A673 (cell line): ENCODE measurements at regions not wholly inside any gene's neighbourhood (a gene's known extent, or its start where the extent isn't known, plus 50 kb on each side); places are given as distances from the start of the nearest gene placed in this dataset.

ENCODE experiments used
- CTCF ChIP-seq: fragments of 300-800, 200-600 bp; sonication (generic); conservative IDR thresholded peaks from 2 replicates; pipeline ENCODE4 v1.5.1; 2017; ENCODE audit warnings: low read depth, mild to moderate bottlenecking, antibody characterized with exemption, low read length, moderate library complexity, mixed read lengths
- EZH2 ChIP-seq: fragments of 200-600 bp; sonication (generic); IDR thresholded peaks from 2 replicates; pipeline ENCODE4 v1.6.1; 2017; ENCODE audit warnings: borderline replicate concordance, low read depth, mild to moderate bottlenecking, mixed read lengths, antibody characterized with exemption, low read length; ENCODE audit not compliant: poor library complexity, severe bottlenecking

- TF ChIP-seq CTCF (no peak), EZH2 (no peak)
These were observed 248.2 kb downstream of the MATN1 start for GRCh38 chr1:30475201-30475600.
